Liver (tissue), 8 donors: ENCODE measurements at regions not wholly inside any gene's neighbourhood (a gene's known extent, or its start where the extent isn't known, plus 50 kb on each side); places are given as distances from the start of the nearest gene placed in this dataset.

Experiments used
- DNase-seq: peaks from one replicate; pipeline ENCODE4 v3.0.0-alpha.2; 2017; ENCODE audit warnings: low spot score
- H3K27ac ChIP-seq, 2 donors: one replicate each; pipeline ENCODE4 v1.7.0; 2013; ENCODE audit warnings: inconsistent platforms in 2 of 2, low read length in 2 of 2, control low read depth in 1 of 2, low read depth in 1 of 2, mild to moderate bottlenecking in 1 of 2
- H3K27me3 ChIP-seq, 4 donors: one replicate each; pipeline versions ENCODE4 v1.6.1 to v1.7.0; 2013; ENCODE audit warnings: low read length in 3 of 4, inconsistent platforms in 1 of 4, mild to moderate bottlenecking in 1 of 4, moderate library complexity in 1 of 4; ENCODE audit not compliant: control insufficient read depth in 4 of 4, insufficient read depth in 4 of 4
- H3K36me3 ChIP-seq, 4 donors: one replicate each; pipeline versions ENCODE4 v1.6.1 to v1.7.0; 2013; ENCODE audit warnings: low read length in 3 of 4, mild to moderate bottlenecking in 3 of 4, low read depth in 1 of 4, moderate library complexity in 1 of 4; ENCODE audit not compliant: control insufficient read depth in 4 of 4, insufficient read depth in 3 of 4
- H3K4me1 ChIP-seq, 4 donors: one replicate each; pipeline versions ENCODE4 v1.6.1 to v1.7.0; 2013; ENCODE audit warnings: low read length in 3 of 4, mild to moderate bottlenecking in 3 of 4, moderate library complexity in 1 of 4; ENCODE audit not compliant: control insufficient read depth in 4 of 4, insufficient read depth in 4 of 4
- H3K4me3 ChIP-seq, 3 donors: one replicate each; pipeline versions ENCODE4 v1.6.1 to v1.7.0; 2013; ENCODE audit warnings: low read length in 3 of 3, control low read depth in 1 of 3, low read depth in 1 of 3, mild to moderate bottlenecking in 1 of 3
- H3K9ac ChIP-seq, 2 donors: one replicate each; pipeline ENCODE4 v1.7.0; 2013; ENCODE audit warnings: low read length in 2 of 2, mild to moderate bottlenecking in 2 of 2, moderate library complexity in 2 of 2, control low read depth in 1 of 2, low read depth in 1 of 2
- H3K9me3 ChIP-seq, 4 donors: one replicate each; pipeline versions ENCODE4 v1.6.1 to v1.7.0; 2013; ENCODE audit warnings: low read length in 3 of 4; ENCODE audit not compliant: control insufficient read depth in 4 of 4
- EGR1 ChIP-seq, 2 donors: IDR thresholded peaks; 2 replicates each; pipeline ENCODE4 v1.6.1; 2016 to 2018; ENCODE audit warnings: antibody characterized with exemption in 2 of 2, low read depth in 2 of 2
- FOXA1 ChIP-seq: IDR thresholded peaks from 2 replicates; pipeline ENCODE4 v1.6.1; 2016; ENCODE audit warnings: antibody characterized with exemption
- FOXA2 ChIP-seq: IDR thresholded peaks from 2 replicates; pipeline ENCODE4 v1.6.1; 2016; ENCODE audit warnings: antibody characterized with exemption
- GABPA ChIP-seq, 2 donors: IDR thresholded peaks in 1 of 2; conservative IDR thresholded peaks in 1 of 2; 2 replicates each; pipeline ENCODE4 v1.6.1; 2016; ENCODE audit warnings: antibody characterized with exemption in 2 of 2, mild to moderate bottlenecking in 1 of 2, moderate library complexity in 1 of 2
- HNF4A ChIP-seq, 2 donors: conservative IDR thresholded peaks; 2 replicates each; pipeline ENCODE4 v1.6.1; 2016; ENCODE audit warnings: antibody characterized with exemption in 2 of 2, mild to moderate bottlenecking in 2 of 2
- HNF4G ChIP-seq: IDR thresholded peaks from 2 replicates; pipeline ENCODE4 v1.6.1; 2016; ENCODE audit warnings: antibody characterized with exemption
- JUND ChIP-seq, 2 donors: IDR thresholded peaks; 2 replicates each; pipeline ENCODE4 v1.6.1; 2016; ENCODE audit warnings: antibody characterized with exemption in 2 of 2
- NR2F2 ChIP-seq: IDR thresholded peaks from 2 replicates; pipeline ENCODE4 v1.6.1; 2016; ENCODE audit warnings: antibody characterized with exemption
- RAD21 ChIP-seq, 2 donors: IDR thresholded peaks; 2 replicates each; pipeline ENCODE4 v1.6.1; 2016; ENCODE audit warnings: antibody characterized with exemption in 2 of 2, mild to moderate bottlenecking in 2 of 2
- RXRA ChIP-seq, 2 donors: IDR thresholded peaks; 2 replicates each; pipeline ENCODE4 v1.6.1; 2017 to 2018; ENCODE audit warnings: antibody characterized with exemption in 2 of 2, mild to moderate bottlenecking in 1 of 2
- SP1 ChIP-seq: IDR thresholded peaks from 2 replicates; pipeline ENCODE4 v1.6.1; 2018; ENCODE audit warnings: antibody characterized with exemption, mild to moderate bottlenecking
- TAF1 ChIP-seq: conservative IDR thresholded peaks from 2 replicates; pipeline ENCODE4 v1.6.1; 2016; ENCODE audit warnings: antibody characterized with exemption, mild to moderate bottlenecking
- YY1 ChIP-seq: IDR thresholded peaks from 2 replicates; pipeline ENCODE4 v1.6.1; 2016; ENCODE audit warnings: antibody characterized with exemption, mild to moderate bottlenecking
- WGBS: extraction: QIAGEN DNeasy Blood & Tissue Kit; methylation state at CpG from one replicate; pipeline ENCODE4 v1.1.7; 2013; 5-methylcytosine and 5-hydroxymethylcytosine counted together
- TF ChIP-seq, protein P1 (sequence below): IDR thresholded peaks from 2 replicates; pipeline ENCODE4 v1.6.1; 2016; ENCODE audit warnings: antibody characterized with exemption, mild to moderate bottlenecking
- TF ChIP-seq, protein P2 (sequence below): IDR thresholded peaks from 2 replicates; pipeline ENCODE4 v1.6.1; 2016; ENCODE audit warnings: antibody characterized with exemption
- TF ChIP-seq, protein P3 (sequence below): fragments of 150-350 bp; IDR thresholded peaks from 2 replicates; pipeline ENCODE4 v1.5.1; 2017; ENCODE audit warnings: improper control_type of control experiment, low read depth, low read length; ENCODE audit not compliant: missing input control
- TF ChIP-seq, protein P4 (sequence below): IDR thresholded peaks from 2 replicates; pipeline ENCODE4 v1.6.1; 2016; ENCODE audit warnings: antibody characterized with exemption
- TF ChIP-seq, protein P5 (sequence below): IDR thresholded peaks from 2 replicates; pipeline ENCODE4 v1.6.1; 2016; ENCODE audit warnings: antibody characterized with exemption
- donor health status: healthy.
- donor health status: healthy.
- donor health status: healthy.
- donor health status: healthy.
- donor health status: healthy.

DNA sequence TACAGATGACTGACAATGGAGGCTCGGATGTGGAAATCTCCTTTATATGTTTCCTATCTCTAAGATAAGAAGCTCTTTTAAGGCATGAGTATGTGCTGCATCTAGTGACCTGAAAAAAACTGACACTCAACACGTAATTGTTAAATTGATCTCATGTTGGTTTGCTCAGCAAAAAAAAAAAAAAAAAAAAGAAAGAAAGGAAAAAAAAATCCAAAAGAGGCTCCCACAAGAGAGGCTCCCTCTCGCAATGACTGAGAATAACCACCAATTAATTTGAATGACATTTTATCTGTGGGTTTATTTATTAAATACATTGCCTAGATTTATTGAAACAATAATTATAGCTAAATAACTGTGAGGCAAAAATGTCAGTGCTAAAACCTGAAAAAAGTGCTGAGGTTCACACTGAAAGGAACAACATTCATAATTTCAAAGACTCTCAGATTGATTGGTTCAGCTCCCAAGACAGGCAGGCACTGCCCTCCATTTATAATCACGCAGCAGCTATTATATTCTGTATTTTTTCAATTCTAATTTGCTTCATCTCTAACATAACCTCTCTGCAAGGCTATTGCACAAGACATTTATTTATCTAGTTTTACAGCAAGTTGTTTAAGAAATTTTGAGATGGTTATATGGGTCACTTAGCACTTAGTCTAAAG is 184.5 kb upstream of the TMPRSS15 start:
- Histone ChIP-seq H3K4me1 (no peaks in the 10 kb centered on the region), H3K27me3 (no peaks in the 10 kb centered on the region), H3K9ac (no peak overlapping the region), H3K9me3 (no peaks in the 10 kb centered on the region), H3K27ac (no peak overlapping the region), H3K36me3 (no peaks in the 10 kb centered on the region), H3K4me3 (no peak overlapping the region)
- DNase-seq = no peak
- WGBS = 58% methylated on average over 4 of the region's 4 CpGs
- TF ChIP-seq JUND (IDR thresholded peaks at IDR 0.05) (no peak), NR2F2 (no peak), YY1 (no peak), FOXA1 (no peak), SP1 (no peak), RXRA (IDR thresholded peaks at IDR 0.05) (no peak), HNF4G (no peak), TAF1 (no peak), RAD21 (IDR thresholded peaks at IDR 0.05) (no peak), EGR1 (IDR thresholded peaks at IDR 0.05; ENCODE audit: low read depth in 2 of 2) (no peak), FOXA2 (no peak)
- TF ChIP-seq, protein P1, sequence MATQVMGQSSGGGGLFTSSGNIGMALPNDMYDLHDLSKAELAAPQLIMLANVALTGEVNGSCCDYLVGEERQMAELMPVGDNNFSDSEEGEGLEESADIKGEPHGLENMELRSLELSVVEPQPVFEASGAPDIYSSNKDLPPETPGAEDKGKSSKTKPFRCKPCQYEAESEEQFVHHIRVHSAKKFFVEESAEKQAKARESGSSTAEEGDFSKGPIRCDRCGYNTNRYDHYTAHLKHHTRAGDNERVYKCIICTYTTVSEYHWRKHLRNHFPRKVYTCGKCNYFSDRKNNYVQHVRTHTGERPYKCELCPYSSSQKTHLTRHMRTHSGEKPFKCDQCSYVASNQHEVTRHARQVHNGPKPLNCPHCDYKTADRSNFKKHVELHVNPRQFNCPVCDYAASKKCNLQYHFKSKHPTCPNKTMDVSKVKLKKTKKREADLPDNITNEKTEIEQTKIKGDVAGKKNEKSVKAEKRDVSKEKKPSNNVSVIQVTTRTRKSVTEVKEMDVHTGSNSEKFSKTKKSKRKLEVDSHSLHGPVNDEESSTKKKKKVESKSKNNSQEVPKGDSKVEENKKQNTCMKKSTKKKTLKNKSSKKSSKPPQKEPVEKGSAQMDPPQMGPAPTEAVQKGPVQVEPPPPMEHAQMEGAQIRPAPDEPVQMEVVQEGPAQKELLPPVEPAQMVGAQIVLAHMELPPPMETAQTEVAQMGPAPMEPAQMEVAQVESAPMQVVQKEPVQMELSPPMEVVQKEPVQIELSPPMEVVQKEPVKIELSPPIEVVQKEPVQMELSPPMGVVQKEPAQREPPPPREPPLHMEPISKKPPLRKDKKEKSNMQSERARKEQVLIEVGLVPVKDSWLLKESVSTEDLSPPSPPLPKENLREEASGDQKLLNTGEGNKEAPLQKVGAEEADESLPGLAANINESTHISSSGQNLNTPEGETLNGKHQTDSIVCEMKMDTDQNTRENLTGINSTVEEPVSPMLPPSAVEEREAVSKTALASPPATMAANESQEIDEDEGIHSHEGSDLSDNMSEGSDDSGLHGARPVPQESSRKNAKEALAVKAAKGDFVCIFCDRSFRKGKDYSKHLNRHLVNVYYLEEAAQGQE = no peak
- TF ChIP-seq, protein P2, sequence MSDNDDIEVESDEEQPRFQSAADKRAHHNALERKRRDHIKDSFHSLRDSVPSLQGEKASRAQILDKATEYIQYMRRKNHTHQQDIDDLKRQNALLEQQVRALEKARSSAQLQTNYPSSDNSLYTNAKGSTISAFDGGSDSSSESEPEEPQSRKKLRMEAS = no peak
- TF ChIP-seq, protein P3, sequence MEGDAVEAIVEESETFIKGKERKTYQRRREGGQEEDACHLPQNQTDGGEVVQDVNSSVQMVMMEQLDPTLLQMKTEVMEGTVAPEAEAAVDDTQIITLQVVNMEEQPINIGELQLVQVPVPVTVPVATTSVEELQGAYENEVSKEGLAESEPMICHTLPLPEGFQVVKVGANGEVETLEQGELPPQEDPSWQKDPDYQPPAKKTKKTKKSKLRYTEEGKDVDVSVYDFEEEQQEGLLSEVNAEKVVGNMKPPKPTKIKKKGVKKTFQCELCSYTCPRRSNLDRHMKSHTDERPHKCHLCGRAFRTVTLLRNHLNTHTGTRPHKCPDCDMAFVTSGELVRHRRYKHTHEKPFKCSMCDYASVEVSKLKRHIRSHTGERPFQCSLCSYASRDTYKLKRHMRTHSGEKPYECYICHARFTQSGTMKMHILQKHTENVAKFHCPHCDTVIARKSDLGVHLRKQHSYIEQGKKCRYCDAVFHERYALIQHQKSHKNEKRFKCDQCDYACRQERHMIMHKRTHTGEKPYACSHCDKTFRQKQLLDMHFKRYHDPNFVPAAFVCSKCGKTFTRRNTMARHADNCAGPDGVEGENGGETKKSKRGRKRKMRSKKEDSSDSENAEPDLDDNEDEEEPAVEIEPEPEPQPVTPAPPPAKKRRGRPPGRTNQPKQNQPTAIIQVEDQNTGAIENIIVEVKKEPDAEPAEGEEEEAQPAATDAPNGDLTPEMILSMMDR = no peak
- TF ChIP-seq, protein P4, sequence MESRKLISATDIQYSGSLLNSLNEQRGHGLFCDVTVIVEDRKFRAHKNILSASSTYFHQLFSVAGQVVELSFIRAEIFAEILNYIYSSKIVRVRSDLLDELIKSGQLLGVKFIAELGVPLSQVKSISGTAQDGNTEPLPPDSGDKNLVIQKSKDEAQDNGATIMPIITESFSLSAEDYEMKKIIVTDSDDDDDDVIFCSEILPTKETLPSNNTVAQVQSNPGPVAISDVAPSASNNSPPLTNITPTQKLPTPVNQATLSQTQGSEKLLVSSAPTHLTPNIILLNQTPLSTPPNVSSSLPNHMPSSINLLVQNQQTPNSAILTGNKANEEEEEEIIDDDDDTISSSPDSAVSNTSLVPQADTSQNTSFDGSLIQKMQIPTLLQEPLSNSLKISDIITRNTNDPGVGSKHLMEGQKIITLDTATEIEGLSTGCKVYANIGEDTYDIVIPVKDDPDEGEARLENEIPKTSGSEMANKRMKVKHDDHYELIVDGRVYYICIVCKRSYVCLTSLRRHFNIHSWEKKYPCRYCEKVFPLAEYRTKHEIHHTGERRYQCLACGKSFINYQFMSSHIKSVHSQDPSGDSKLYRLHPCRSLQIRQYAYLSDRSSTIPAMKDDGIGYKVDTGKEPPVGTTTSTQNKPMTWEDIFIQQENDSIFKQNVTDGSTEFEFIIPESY = no peak
- TF ChIP-seq, protein P5, sequence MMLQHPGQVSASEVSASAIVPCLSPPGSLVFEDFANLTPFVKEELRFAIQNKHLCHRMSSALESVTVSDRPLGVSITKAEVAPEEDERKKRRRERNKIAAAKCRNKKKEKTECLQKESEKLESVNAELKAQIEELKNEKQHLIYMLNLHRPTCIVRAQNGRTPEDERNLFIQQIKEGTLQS = no peak

DNA sequence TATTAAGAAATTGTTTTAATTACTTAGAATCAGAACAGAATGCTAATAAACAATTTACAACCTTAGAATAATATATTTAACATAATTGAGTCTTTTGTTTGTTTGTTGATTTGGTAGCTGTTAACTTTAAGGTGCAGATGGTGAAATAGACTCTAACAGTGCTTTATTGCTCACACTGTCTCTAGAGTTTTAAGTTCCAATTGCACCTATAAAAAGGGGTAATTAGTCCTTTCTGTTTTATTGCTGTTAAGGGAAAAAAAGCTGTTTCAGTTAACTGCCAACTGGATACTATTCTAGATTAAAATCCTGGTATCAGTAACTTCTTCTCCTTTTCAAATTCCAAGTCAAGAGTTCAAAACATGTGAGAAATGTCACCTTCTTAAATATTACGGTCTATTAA is 197.6 kb upstream of the TMPRSS15 start:
- H3K4me3 ChIP-seq = no peak overlapping the region
- DNase-seq = no peak
- no peaks in the 10 kb centered on the region for H3K27me3 ChIP-seq
- no peaks in the 10 kb centered on the region for H3K36me3 ChIP-seq
- WGBS = 82% methylated on average over 1 of the region's 1 CpG
- H3K9ac ChIP-seq = no peak overlapping the region
- no peak overlapping the region for H3K27ac ChIP-seq
- no peaks in the 10 kb centered on the region for H3K9me3 ChIP-seq
- no peaks in the 10 kb centered on the region for H3K4me1 ChIP-seq
- no peak for TF ChIP-seq HNF4G
- no peak for TF ChIP-seq SP1
- no peak for TF ChIP-seq FOXA2
- TF ChIP-seq, protein P4 = no peak
- TF ChIP-seq TAF1 = no peak
- TF ChIP-seq JUND (IDR thresholded peaks at IDR 0.05) = no peak
- TF ChIP-seq EGR1 (IDR thresholded peaks at IDR 0.05; ENCODE audit: low read depth in 2 of 2) = no peak
- TF ChIP-seq, protein P1 = no peak
- TF ChIP-seq FOXA1 = no peak
- TF ChIP-seq YY1 = no peak
- no peak for TF ChIP-seq RXRA (IDR thresholded peaks at IDR 0.05)
- no peak for TF ChIP-seq HNF4A (conservative IDR thresholded peaks at IDR 0.05)
- TF ChIP-seq GABPA (IDR thresholded peaks at IDR 0.05 in 1 of 2, conservative IDR thresholded peaks at IDR 0.05 in 1 of 2) = no peak
- TF ChIP-seq NR2F2 = no peak
